ENCODE measurements at regions not wholly inside any gene's neighbourhood (a gene's known extent, or its start where the extent isn't known, plus 50 kb on each side); places are given as distances from the start of the nearest gene placed in this dataset.

- DNase-seq (ENCODE audit: low read depth) = no peak
Measured at GRCh38 chr4:37737466-37737865, 51.3 kb upstream of the RELL1 start.
